Activated B cell treated with CpG ODN at 0.5 μM for 24 hours (primary cell): ENCODE measurements at regions not wholly inside any gene's neighbourhood (a gene's known extent, or its start where the extent isn't known, plus 50 kb on each side); places are given as distances from the start of the nearest gene placed in this dataset.

Experiments
- ATAC-seq: fragments of 200-7000 bp; cut with Tn5 transposase; one replicate; pipeline ENCODE4 v1.10.0; 2021; ENCODE audit warnings: low read depth, mild to moderate bottlenecking, moderate library complexity
- CTCF ChIA-PET: fragments of 350-600 bp; sonication (Branson Sonifier 250); formaldehyde crosslinking; loops from one replicate; lab custom pipeline; 2021; ENCODE audit warnings: antibody characterized with exemption; lab: Charles Lee
- POLR2A ChIA-PET: fragments of 350-600 bp; sonication (Branson Sonifier 250); formaldehyde crosslinking; loops from one replicate; lab custom pipeline; 2021; ENCODE audit warnings: antibody characterized with exemption; lab: Charles Lee
- DNase-seq: peaks from one replicate; pipeline ENCODE4 v3.0.0; 2022
- H3K27ac Mint-ChIP-seq: one replicate; pipeline ENCODE4 v1.8.0; 2020; ENCODE audit warnings: mixed read lengths
- H3K27me3 Mint-ChIP-seq: one replicate; pipeline ENCODE4 v1.8.0; 2021; ENCODE audit warnings: mixed read lengths
- H3K36me3 Mint-ChIP-seq: one replicate; pipeline ENCODE4 v1.8.0; 2021; ENCODE audit warnings: low read depth, mixed read lengths
- H3K4me1 Mint-ChIP-seq: one replicate; pipeline ENCODE4 v1.8.0; 2021; ENCODE audit warnings: mixed read lengths
- H3K4me3 Mint-ChIP-seq: one replicate; pipeline ENCODE4 v1.8.0; 2020; ENCODE audit warnings: mild to moderate bottlenecking, mixed read lengths
- H3K9me3 Mint-ChIP-seq: one replicate; pipeline ENCODE4 v1.8.0; 2020; ENCODE audit warnings: mixed read lengths
- intact Hi-C: fragments of 100-400 bp; cut with micrococcal nuclease; formaldehyde crosslinking; loops from one replicate; pipeline ENCODE4 v1.15.1; 2024
- TF ChIP-seq, protein P1 (sequence below): fragments of 200-600 bp; IDR thresholded peaks from one replicate; pipeline ENCODE4 v1.8.0; 2022; ENCODE audit warnings: antibody characterized with exemption, mild to moderate bottlenecking

DNA sequence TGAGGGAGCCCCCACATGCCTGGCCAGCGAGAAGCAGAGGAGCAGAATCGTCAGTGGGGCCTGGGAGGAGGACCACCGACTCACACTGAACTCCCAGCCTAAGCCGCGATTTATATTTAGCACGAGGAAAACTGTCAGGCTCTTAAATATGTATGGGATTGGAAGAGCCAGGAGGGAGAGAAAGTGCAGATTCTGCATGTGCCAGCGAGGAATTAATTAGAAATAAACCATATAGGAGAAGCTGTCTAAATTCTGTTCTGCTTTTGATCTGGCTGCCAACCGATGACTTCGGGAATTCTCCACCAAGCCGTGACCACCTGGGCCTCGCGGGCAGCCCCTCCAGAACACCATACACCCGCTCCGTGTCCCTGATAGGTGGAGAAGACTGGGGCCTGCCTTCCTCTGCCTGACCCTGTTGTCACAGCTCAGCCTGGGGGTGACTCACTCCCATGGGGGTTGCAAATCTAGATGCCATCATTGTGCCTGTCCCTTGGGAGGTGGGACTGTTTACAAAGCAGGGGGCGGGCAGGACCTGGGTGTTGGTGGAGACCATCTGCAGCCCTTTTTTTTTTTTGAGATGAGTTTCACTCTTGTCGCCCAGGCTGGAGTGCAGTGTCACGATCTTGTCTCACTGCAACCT is 91.1 kb upstream of the PMEPA1 start:
- Mint-ChIP-seq H3K4me3 (no peak overlapping the region), H3K27me3 (peaks cover 10% of the 10 kb centered on the region), H3K9me3 (no peaks in the 10 kb centered on the region), H3K4me1 (no peaks in the 10 kb centered on the region), H3K36me3 (no peaks in the 10 kb centered on the region), H3K27ac (no peak overlapping the region)
- peak; percentile 37 for ATAC-seq
- ChIA-PET CTCF (no interaction called here), POLR2A (no interaction called here)
- TF ChIP-seq, protein P1, sequence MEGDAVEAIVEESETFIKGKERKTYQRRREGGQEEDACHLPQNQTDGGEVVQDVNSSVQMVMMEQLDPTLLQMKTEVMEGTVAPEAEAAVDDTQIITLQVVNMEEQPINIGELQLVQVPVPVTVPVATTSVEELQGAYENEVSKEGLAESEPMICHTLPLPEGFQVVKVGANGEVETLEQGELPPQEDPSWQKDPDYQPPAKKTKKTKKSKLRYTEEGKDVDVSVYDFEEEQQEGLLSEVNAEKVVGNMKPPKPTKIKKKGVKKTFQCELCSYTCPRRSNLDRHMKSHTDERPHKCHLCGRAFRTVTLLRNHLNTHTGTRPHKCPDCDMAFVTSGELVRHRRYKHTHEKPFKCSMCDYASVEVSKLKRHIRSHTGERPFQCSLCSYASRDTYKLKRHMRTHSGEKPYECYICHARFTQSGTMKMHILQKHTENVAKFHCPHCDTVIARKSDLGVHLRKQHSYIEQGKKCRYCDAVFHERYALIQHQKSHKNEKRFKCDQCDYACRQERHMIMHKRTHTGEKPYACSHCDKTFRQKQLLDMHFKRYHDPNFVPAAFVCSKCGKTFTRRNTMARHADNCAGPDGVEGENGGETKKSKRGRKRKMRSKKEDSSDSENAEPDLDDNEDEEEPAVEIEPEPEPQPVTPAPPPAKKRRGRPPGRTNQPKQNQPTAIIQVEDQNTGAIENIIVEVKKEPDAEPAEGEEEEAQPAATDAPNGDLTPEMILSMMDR: no peak
- no peak for DNase-seq
- intact Hi-C loops: no loop called here

DNA sequence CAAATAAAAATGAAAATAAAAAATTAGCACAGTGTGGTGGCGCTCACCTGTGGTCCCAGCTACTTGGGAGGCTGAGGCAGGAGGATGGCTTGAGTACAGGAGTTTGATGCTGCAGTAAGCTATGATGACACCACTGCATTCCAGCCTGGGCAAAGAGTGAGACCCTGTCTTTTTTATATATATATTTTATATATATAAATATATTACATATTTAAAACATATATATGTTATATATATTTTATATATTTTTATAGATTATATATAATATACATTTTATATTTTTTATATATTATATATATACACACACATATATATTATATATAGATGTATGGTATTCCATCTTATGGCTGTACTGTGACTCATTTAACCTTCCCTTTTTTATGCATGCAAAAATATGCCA is 87.6 kb upstream of the PMEPA1 start:
- DNase-seq: no peak
- CTCF ChIA-PET: no interaction called here
- intact Hi-C loops: no loop called here
- Mint-ChIP-seq H3K27me3 (peaks cover 7% of the 10 kb centered on the region), H3K9me3 (no peaks in the 10 kb centered on the region), H3K4me1 (no peaks in the 10 kb centered on the region), H3K36me3 (no peaks in the 10 kb centered on the region), H3K4me3 (no peak overlapping the region), H3K27ac (no peak overlapping the region)
- TF ChIP-seq, protein P1: no peak
- POLR2A ChIA-PET: no interaction called here
- no peak for ATAC-seq

DNA sequence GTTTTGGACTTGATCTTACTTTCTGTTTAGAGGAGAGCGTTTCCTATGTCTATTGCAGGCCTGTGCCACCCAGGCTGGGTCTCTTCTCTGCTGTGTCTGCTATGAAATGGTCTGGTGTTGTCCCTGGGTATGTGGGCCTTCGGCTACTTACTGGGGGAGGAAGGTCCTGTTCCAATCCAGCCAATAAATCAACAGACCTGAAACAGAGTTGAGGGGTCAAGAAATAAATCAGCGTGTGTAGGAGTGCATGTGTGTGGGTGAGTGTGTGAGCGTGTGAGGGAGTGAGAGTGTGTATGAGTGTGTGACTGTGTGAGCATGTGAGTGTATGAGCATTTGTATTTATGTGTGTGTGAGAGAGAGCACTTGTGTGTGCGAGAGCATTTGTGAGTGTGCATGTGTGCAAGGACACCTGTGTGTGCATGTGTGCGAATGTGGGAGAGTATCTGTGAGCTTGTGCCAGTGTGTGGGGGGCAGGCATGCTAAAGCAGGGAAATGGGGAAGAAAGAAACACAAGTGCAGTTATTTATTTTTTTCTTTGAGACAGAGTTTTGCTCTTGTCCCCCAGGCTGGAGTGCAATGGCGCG is 86.3 kb upstream of the PMEPA1 start:
- Mint-ChIP-seq H3K27me3 (peaks cover 7% of the 10 kb centered on the region), H3K27ac (no peak overlapping the region), H3K4me1 (no peaks in the 10 kb centered on the region), H3K4me3 (no peak overlapping the region), H3K9me3 (no peaks in the 10 kb centered on the region), H3K36me3 (no peaks in the 10 kb centered on the region)
- no peak for DNase-seq
- ChIA-PET CTCF (no interaction called here), POLR2A (no interaction called here)
- TF ChIP-seq, protein P1: no peak
- intact Hi-C loops: no loop called here
- no peak for ATAC-seq

DNA sequence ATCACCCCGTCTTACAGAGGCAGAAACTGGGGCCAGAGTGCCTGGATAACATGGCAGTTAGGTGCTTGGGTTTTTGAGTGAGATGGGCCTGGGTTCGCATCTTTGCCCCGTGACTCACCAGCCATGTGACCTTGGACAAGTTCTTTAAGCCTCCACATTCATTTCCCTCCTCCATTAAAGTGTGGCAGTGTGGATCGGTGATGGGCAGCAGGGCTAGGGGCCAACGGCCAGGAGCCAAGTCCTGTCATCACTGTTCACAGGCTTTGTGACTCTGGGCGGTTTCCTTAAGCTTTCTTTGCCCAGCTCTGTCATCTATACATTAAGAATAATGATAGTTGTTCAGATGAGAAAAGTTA is 85.5 kb upstream of the PMEPA1 start:
- no peak overlapping the region for H3K4me3 Mint-ChIP-seq
- intact Hi-C loops: no loop called here
- ChIA-PET CTCF (no interaction called here), POLR2A (no interaction called here)
- H3K36me3 Mint-ChIP-seq: no peaks in the 10 kb centered on the region
- no peak overlapping the region for H3K27ac Mint-ChIP-seq
- no peak for DNase-seq
- peaks cover 7% of the 10 kb centered on the region for H3K27me3 Mint-ChIP-seq
- H3K4me1 Mint-ChIP-seq: no peaks in the 10 kb centered on the region
- H3K9me3 Mint-ChIP-seq: no peaks in the 10 kb centered on the region
- ATAC-seq: no peak
- TF ChIP-seq, protein P1: no peak

DNA sequence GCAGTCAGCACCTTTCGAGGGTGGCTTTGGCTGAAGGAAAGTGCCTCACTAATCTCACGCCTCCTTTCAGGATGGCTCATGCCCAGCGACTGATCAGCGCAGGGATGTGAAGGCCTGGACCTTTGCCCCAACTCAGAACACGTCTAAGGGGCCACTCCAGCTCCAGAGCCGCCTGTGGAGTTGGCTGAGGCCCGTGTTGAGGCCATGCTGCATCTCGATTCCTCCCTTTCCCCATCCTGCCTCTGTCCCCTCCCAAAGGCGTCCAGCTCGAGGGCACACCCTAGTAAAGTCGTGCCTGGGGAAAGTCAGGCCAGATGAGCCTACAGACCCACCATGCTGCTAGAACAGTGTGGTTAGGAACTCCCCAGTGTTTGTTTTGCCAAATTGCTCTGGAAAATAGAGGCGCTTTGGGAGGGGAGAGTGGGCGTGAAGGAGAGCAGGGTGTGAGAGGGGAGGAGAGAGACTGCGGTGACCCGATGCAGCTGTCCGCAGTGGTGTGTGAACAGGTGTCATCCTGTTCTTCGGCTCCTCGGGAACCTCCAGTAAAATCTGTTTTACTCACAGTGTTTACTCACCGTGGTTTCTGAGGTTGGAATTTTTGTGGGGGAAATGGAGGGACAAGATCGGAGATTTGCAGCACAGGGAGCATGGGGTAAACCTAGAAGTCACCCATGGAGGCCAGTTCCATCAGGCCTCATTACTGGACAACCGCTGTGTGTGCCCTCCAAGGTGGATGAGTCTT is 85.0 kb upstream of the PMEPA1 start:
- Mint-ChIP-seq H3K36me3 (no peaks in the 10 kb centered on the region), H3K27me3 (peaks cover 7% of the 10 kb centered on the region), H3K4me3 (no peak overlapping the region), H3K27ac (no peak overlapping the region), H3K9me3 (no peaks in the 10 kb centered on the region), H3K4me1 (no peaks in the 10 kb centered on the region)
- ATAC-seq (no peak), DNase-seq (no peak)
- TF ChIP-seq, protein P1: no peak
- intact Hi-C loops: no loop called here
- CTCF ChIA-PET: no interaction called here
- POLR2A ChIA-PET: no interaction called here
